Hematopoietic multipotent progenitor cell treated with erythropoietin and hydrocortisone succinate and interleukin-3 and kit ligand, for 17 days (in vitro differentiated cells): ENCODE measurements at regions not wholly inside any gene's neighbourhood (a gene's known extent, or its start where the extent isn't known, plus 50 kb on each side); places are given as distances from the start of the nearest gene placed in this dataset.

Experiments
- DNase-seq: peaks from one replicate; pipeline ENCODE4 v3.0.0-alpha.2; 2015; ENCODE audit warnings: low spot score

- DNase-seq = no peak
Measured at GRCh38 chr22:18731075-18731666, 119.5 kb upstream of the RIMBP3 start.

- DNase-seq = peak; percentile 81
Measured at GRCh38 chr22:18730410-18730809, 118.7 kb upstream of the RIMBP3 start.
